Spinal cord (tissue), 9 donors: ENCODE measurements at regions not wholly inside any gene's neighbourhood (a gene's known extent, or its start where the extent isn't known, plus 50 kb on each side); places are given as distances from the start of the nearest gene placed in this dataset.
A peak's percentile ranks its signal among the peaks of the same experiment; 100 is the strongest.

Experiments
- DNase-seq, 6 donors: peaks; one replicate each; pipeline versions ENCODE4 v3.0.0 to v3.0.0-alpha.2; 2013 to 2015; ENCODE audit warnings: low spot score in 6 of 6, low read depth in 4 of 6
- H3K27ac ChIP-seq: one replicate; pipeline ENCODE4 v1.5.1; 2013; ENCODE audit warnings: low read depth, low read length, control low read depth
- H3K27me3 ChIP-seq: one replicate; pipeline ENCODE4 v1.6.1; 2013; ENCODE audit warnings: low read length; ENCODE audit not compliant: control insufficient read depth, insufficient read depth
- H3K36me3 ChIP-seq: one replicate; pipeline ENCODE4 v1.6.1; 2013; ENCODE audit warnings: low read length; ENCODE audit not compliant: control insufficient read depth, insufficient read depth
- H3K4me1 ChIP-seq: one replicate; pipeline ENCODE4 v1.6.1; 2013; ENCODE audit warnings: low read length; ENCODE audit not compliant: control insufficient read depth, insufficient read depth
- H3K4me3 ChIP-seq: one replicate; pipeline ENCODE4 v1.5.1; 2013; ENCODE audit warnings: low read depth, low read length, control low read depth
- H3K9me3 ChIP-seq: one replicate; pipeline ENCODE4 v1.6.1; 2013; ENCODE audit warnings: low read length; ENCODE audit not compliant: control insufficient read depth, insufficient read depth
- WGBS: methylation state at CpG from one replicate; pipeline ENCODE4 v1.1.5; 2013; ENCODE audit warnings: missing lambda C conversion rate; ENCODE audit not compliant: insufficient coverage; 5-methylcytosine and 5-hydroxymethylcytosine counted together
- donor health status: healthy.

GRCh38 chr15:77817434-77817833, 184.7 kb upstream of the LINGO1 start:
- peaks cover 61% of the 10 kb centered on the region for H3K4me1 ChIP-seq
- H3K4me3 ChIP-seq, result no peak overlapping the region
- peaks cover 18% of the 10 kb centered on the region for H3K27me3 ChIP-seq
- no peak overlapping the region for H3K27ac ChIP-seq
- no peaks in the 10 kb centered on the region for H3K9me3 ChIP-seq
- DNase-seq, result no peak
- peaks cover 4% of the 10 kb centered on the region for H3K36me3 ChIP-seq
- 59% methylated on average over 8 of the region's 9 CpGs for whole genome bisulfite sequencing

- no peak for DNase-seq
- Histone ChIP-seq H3K4me3 (no peak overlapping the region), H3K36me3 (peaks cover 4% of the 10 kb centered on the region), H3K4me1 (peaks cover 61% of the 10 kb centered on the region), H3K27ac (no peak overlapping the region), H3K9me3 (no peaks in the 10 kb centered on the region), H3K27me3 (peaks cover 18% of the 10 kb centered on the region)
- 38% methylated on average over 6 of the region's 7 CpGs for WGBS
These were observed 184.3 kb upstream of the LINGO1 start for GRCh38 chr15:77816983-77817382.

GRCh38 chr15:77815015-77815414, 182.3 kb upstream of the LINGO1 start:
- H3K9me3 ChIP-seq, result no peaks in the 10 kb centered on the region
- H3K27ac ChIP-seq, result no peak overlapping the region
- H3K4me1 ChIP-seq, result peaks cover 58% of the 10 kb centered on the region
- DNase-seq, result no peak
- 74% methylated on average over 7 of the region's 7 CpGs for WGBS
- H3K36me3 ChIP-seq, result peaks cover 4% of the 10 kb centered on the region
- H3K27me3 ChIP-seq, result peaks cover 14% of the 10 kb centered on the region
- H3K4me3 ChIP-seq, result no peak overlapping the region

- WGBS, result 70% methylated on average over 5 of the region's 10 CpGs
- no peak overlapping the region for H3K27ac ChIP-seq
These were observed 180.0 kb upstream of the LINGO1 start for GRCh38 chr15:77812664-77813063.

GRCh38 chr15:77811270-77811669, 178.6 kb upstream of the LINGO1 start:
- no peaks in the 10 kb centered on the region for H3K27me3 ChIP-seq
- WGBS, result 60% methylated on average over 1 of the region's 5 CpGs
- DNase-seq, result no peak
- peaks cover 60% of the 10 kb centered on the region for H3K4me1 ChIP-seq
- no peaks in the 10 kb centered on the region for H3K9me3 ChIP-seq
- no peaks in the 10 kb centered on the region for H3K36me3 ChIP-seq
- H3K4me3 ChIP-seq, result no peak overlapping the region
- no peak overlapping the region for H3K27ac ChIP-seq

More at GRCh38 chr15:77812664-77813063, 180.0 kb upstream of the LINGO1 start:
- H3K4me3 ChIP-seq, result no peak overlapping the region
- H3K9me3 ChIP-seq, result no peaks in the 10 kb centered on the region
- no peak for DNase-seq
- H3K4me1 ChIP-seq, result peaks cover 58% of the 10 kb centered on the region
- H3K36me3 ChIP-seq, result peaks cover 4% of the 10 kb centered on the region
- H3K27me3 ChIP-seq, result peaks cover 3% of the 10 kb centered on the region

- H3K4me3 ChIP-seq, result no peak overlapping the region
- no peaks in the 10 kb centered on the region for H3K27me3 ChIP-seq
- H3K4me1 ChIP-seq, result peaks cover 59% of the 10 kb centered on the region
- peaks cover 2% of the 10 kb centered on the region for H3K36me3 ChIP-seq
- no peak overlapping the region for H3K27ac ChIP-seq
- H3K9me3 ChIP-seq, result no peaks in the 10 kb centered on the region
- DNase-seq, result peak in 1 of 6 donors; percentile 68
- WGBS, result 49% methylated on average over 4 of the region's 6 CpGs
These were observed 177.4 kb upstream of the LINGO1 start for GRCh38 chr15:77810130-77810571.

- no peak for DNase-seq
- 88% methylated on average over 7 of the region's 8 CpGs for WGBS
- H3K36me3 ChIP-seq, result peaks cover 5% of the 10 kb centered on the region
- no peaks in the 10 kb centered on the region for H3K27me3 ChIP-seq
- no peak overlapping the region for H3K27ac ChIP-seq
- no peak overlapping the region for H3K4me3 ChIP-seq
- H3K9me3 ChIP-seq, result no peaks in the 10 kb centered on the region
- peaks cover 66% of the 10 kb centered on the region for H3K4me1 ChIP-seq
These were observed 176.0 kb upstream of the LINGO1 start for GRCh38 chr15:77808581-77809177.

GRCh38 chr15:77808075-77808474, 175.4 kb upstream of the LINGO1 start:
- no peak overlapping the region for H3K4me3 ChIP-seq
- H3K4me1 ChIP-seq, result peaks cover 66% of the 10 kb centered on the region
- no peaks in the 10 kb centered on the region for H3K9me3 ChIP-seq
- peak in 1 of 6 donors; percentile 54 for DNase-seq
- WGBS, result 41% methylated on average over 6 of the region's 7 CpGs
- H3K27ac ChIP-seq, result no peak overlapping the region
- peaks cover 5% of the 10 kb centered on the region for H3K36me3 ChIP-seq
- H3K27me3 ChIP-seq, result no peaks in the 10 kb centered on the region

- WGBS, result 66% methylated on average over 8 of the region's 9 CpGs
- peaks cover 5% of the 10 kb centered on the region for H3K36me3 ChIP-seq
- no peaks in the 10 kb centered on the region for H3K27me3 ChIP-seq
- DNase-seq, result peak in 1 of 6 donors; percentile 71
- H3K9me3 ChIP-seq, result no peaks in the 10 kb centered on the region
- H3K4me3 ChIP-seq, result no peak overlapping the region
- H3K27ac ChIP-seq, result no peak overlapping the region
- peaks cover 62% of the 10 kb centered on the region for H3K4me1 ChIP-seq
These were observed 174.9 kb upstream of the LINGO1 start for GRCh38 chr15:77807611-77808010.

- H3K4me1 ChIP-seq, result peaks cover 58% of the 10 kb centered on the region
- H3K36me3 ChIP-seq, result peaks cover 8% of the 10 kb centered on the region
- peak in 1 of 6 donors; percentile 57 for DNase-seq
- no peaks in the 10 kb centered on the region for H3K9me3 ChIP-seq
- no peak overlapping the region for H3K4me3 ChIP-seq
- no peak overlapping the region for H3K27ac ChIP-seq
- H3K27me3 ChIP-seq, result no peaks in the 10 kb centered on the region
- 50% methylated on average over 2 of the region's 6 CpGs for WGBS
These were observed 174.4 kb upstream of the LINGO1 start for GRCh38 chr15:77807115-77807514.
